Liver (tissue), 3 donors: ENCODE measurements at regions not wholly inside any gene's neighbourhood (a gene's known extent, or its start where the extent isn't known, plus 50 kb on each side); places are given as distances from the start of the nearest gene placed in this dataset.

Experiments used
- ATF3 ChIP-seq: IDR thresholded peaks from 2 replicates; pipeline ENCODE4 v1.6.1; 2016; ENCODE audit warnings: antibody characterized with exemption
- CTCF ChIP-seq: fragments of 150-350 bp; IDR thresholded peaks from 2 replicates; pipeline ENCODE4 v1.5.1; 2017; ENCODE audit warnings: improper control_type of control experiment, low read depth, low read length; ENCODE audit not compliant: missing input control
- EGR1 ChIP-seq, 2 donors: IDR thresholded peaks; 2 replicates each; pipeline ENCODE4 v1.6.1; 2016 to 2018; ENCODE audit warnings: antibody characterized with exemption in 2 of 2, low read depth in 2 of 2
- FOXA1 ChIP-seq: IDR thresholded peaks from 2 replicates; pipeline ENCODE4 v1.6.1; 2016; ENCODE audit warnings: antibody characterized with exemption
- JUND ChIP-seq, 2 donors: IDR thresholded peaks; 2 replicates each; pipeline ENCODE4 v1.6.1; 2016; ENCODE audit warnings: antibody characterized with exemption in 2 of 2
- MAX ChIP-seq: IDR thresholded peaks from 2 replicates; pipeline ENCODE4 v1.6.1; 2016; ENCODE audit warnings: antibody characterized with exemption
- RAD21 ChIP-seq, 2 donors: IDR thresholded peaks; 2 replicates each; pipeline ENCODE4 v1.6.1; 2016; ENCODE audit warnings: antibody characterized with exemption in 2 of 2, mild to moderate bottlenecking in 2 of 2
- REST ChIP-seq: IDR thresholded peaks from 2 replicates; pipeline ENCODE4 v1.6.1; 2016; ENCODE audit warnings: antibody characterized with exemption, mild to moderate bottlenecking
- SP1 ChIP-seq: IDR thresholded peaks from 2 replicates; pipeline ENCODE4 v1.6.1; 2018; ENCODE audit warnings: antibody characterized with exemption, mild to moderate bottlenecking
- TAF1 ChIP-seq: conservative IDR thresholded peaks from 2 replicates; pipeline ENCODE4 v1.6.1; 2016; ENCODE audit warnings: antibody characterized with exemption, mild to moderate bottlenecking
- YY1 ChIP-seq: IDR thresholded peaks from 2 replicates; pipeline ENCODE4 v1.6.1; 2016; ENCODE audit warnings: antibody characterized with exemption, mild to moderate bottlenecking
- ZBTB33 ChIP-seq: IDR thresholded peaks from 2 replicates; pipeline ENCODE4 v1.6.1; 2016; ENCODE audit warnings: antibody characterized with exemption
- donor health status: healthy.
- donor health status: healthy.

GRCh38 chr3:153319705-153320554, 157.9 kb downstream of the RAP2B start:
- TF ChIP-seq MAX: no peak
- no peak for TF ChIP-seq CTCF
- peak; percentile 27 for TF ChIP-seq YY1
- no peak for TF ChIP-seq EGR1 (IDR thresholded peaks at IDR 0.05; ENCODE audit: low read depth in 2 of 2)
- TF ChIP-seq RAD21 (IDR thresholded peaks at IDR 0.05): no peak
- no peak for TF ChIP-seq TAF1
- no peak for TF ChIP-seq JUND (IDR thresholded peaks at IDR 0.05)
- TF ChIP-seq SP1: no peak
- TF ChIP-seq FOXA1: no peak
- TF ChIP-seq REST: no peak
- no peak for TF ChIP-seq ZBTB33
- no peak for TF ChIP-seq ATF3
